Jurkat, Clone E6-1 (cell line): ENCODE measurements at regions not wholly inside any gene's neighbourhood (a gene's known extent, or its start where the extent isn't known, plus 50 kb on each side); places are given as distances from the start of the nearest gene placed in this dataset.

ENCODE experiments used
- DNase-seq: peaks from one replicate; pipeline ENCODE4 v3.0.0-alpha.2; 2011; ENCODE audit warnings: low read depth, low spot score
- H3K4me3 ChIP-seq: 2 replicates; pipeline ENCODE4 v1.5.1; 2011; ENCODE audit warnings: mild to moderate bottlenecking, low read length, control low read depth, moderate library complexity

DNA sequence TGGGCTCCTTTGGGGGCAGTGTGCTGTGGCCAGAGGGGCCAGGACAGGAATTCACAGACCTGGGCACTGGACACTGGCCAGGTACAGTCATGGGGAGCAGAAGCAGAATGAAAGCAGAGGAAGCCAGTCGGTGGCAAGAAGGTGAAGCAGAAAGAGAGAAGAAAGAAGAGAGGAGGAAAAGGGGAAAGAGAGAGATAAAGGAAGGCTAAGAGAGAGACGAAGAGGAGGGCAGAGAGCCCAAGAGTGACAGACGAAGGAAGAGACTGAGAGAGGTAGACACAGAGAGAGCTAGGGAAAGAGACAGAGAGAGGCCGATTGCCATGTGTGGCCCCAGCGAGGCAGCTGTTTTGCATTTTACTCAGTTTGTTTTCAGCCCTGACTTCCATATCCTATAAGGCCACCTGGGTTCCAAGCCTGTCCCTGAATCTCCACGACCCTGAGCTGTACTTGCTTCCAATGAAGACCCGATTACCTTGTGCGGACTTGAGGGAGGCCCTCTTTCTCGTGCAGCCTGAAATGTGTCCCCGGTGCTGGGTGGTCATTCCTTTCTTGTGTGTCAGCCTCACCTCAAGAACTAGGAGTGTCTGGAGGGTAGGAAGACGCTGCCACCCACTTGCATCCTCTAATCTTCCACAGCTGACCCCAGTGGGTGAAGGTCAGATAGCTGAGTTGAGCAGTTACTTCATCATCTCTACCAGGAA, 73.9 kb downstream of the LSM3 start:
- DNase-seq = no peak
- H3K4me3 ChIP-seq = no peak overlapping the region

GRCh38 chr3:14253022-14253706, 74.5 kb downstream of the LSM3 start:
- H3K4me3 ChIP-seq = no peak overlapping the region
- DNase-seq = no peak

DNA sequence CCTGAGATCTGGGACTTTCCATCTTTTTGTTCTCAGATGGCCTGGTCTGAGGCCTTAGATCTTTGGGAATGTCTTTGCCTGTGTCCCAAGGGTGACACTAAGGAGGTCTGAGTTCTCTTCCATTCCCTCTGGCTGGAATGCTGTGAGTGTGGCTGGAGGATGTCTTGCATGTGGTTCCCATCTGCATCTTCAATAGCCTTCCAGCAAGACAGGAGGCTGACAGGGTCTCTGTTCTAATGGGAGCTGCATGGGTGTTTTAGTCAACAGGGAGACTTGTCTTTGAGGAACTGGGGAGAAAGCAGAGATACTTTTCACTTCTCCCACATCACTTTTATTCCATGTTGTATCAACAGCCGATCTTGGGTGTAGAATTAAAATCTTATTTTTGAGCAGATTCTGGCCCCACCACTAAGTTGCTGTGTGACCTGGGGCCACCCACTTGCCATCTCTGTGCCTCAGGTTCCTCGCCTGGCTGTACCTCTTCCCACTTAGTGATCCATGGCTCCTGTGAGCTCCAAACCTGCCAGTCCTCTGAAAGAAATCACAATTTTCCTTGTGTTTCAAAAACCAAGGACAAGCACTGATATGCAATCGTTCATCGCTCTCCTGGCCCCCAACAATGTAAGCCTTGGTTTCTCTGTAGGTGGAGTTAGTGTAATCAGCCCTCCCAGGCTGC, 75.2 kb downstream of the LSM3 start:
- no peak for DNase-seq
- H3K4me3 ChIP-seq = no peak overlapping the region

DNA sequence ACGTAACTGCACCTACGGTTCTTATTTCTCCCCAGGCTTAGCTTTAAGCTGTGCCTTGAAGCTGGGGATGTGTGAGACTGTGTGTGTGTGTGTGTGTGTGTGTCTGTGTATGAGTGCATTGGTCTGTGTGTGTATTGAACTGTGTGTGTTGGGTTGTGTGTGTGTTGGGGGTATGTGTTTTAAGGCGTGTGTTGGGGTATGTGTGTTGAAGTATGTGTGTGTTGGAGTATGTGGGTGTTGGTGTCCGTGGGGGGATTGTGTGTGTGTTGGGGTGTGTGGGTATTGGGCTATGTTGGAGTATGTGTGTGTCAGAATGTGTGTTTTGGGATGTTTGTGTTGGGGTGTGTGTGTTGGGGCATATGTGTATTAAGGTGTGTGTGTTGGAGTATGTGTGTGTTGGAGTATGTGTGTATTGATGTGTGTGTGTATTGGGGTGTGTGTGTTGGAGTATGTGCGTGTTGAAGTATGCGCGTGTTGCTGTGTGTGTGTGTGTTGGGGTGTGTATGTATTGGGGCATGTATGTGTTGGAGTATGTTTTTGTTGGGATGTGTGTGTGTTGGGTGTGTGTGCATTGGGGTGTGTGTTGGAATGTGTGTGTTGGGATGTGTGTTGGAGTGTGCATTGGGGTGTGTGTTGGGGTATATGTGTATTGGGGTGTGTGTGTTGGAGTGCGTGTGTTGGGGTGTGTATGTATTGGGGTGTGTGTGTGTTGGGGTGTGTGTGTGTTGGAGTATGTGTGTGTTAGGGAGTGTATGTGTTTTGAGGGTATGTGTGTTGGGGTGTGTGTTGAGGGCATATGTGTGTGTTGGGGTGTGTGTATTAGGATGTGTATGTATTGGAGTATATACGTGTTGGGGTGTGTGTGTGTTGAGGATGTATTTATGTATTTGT, 76.4 kb downstream of the LSM3 start:
- DNase-seq = no peak
- no peak overlapping the region for H3K4me3 ChIP-seq

- DNase-seq = no peak
- no peak overlapping the region for H3K4me3 ChIP-seq
These were observed 77.4 kb downstream of the LSM3 start for GRCh38 chr3:14256046-14256445.

DNA sequence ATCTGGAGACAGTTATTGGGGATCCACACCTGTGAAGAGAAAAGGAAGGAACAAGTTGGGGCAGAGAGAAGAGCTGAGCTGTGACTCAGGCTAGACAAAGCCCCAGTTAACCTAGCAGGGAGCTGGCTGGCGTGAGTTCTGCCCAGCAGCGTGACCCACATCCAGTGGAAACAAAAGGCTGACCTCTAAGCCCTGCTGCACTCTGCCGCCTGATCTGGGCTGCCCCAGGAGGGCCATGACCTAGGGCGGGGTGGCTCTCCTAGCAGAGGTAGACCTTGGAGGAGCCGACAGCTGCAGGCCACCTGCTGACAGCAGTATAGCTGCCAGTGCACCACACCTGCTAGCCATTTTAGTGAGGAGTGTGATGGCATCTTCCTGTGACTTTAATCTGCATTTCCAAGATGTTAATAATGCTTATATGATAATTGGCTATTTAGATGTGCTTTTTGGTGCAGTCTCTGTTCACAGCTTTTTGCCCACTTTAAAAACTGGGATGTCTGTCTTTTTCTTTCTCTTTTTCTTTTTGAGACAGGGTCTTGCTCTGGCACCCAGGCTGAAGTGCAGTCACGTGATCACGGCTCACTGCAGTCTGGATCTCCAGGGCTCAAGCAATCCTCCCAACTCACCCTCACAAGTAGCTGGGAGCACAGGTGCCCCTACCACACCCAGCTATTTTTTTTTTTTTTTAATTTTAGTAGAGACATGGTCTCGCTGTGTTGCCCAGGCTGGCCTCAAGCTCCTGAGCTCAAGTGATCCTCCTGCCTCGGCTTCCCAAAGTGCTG, 78.1 kb downstream of the LSM3 start:
- no peak for DNase-seq
- no peak overlapping the region for H3K4me3 ChIP-seq

- no peak overlapping the region for H3K4me3 ChIP-seq
- DNase-seq = no peak
These were observed 80.6 kb downstream of the LSM3 start for GRCh38 chr3:14258906-14259904.

DNA sequence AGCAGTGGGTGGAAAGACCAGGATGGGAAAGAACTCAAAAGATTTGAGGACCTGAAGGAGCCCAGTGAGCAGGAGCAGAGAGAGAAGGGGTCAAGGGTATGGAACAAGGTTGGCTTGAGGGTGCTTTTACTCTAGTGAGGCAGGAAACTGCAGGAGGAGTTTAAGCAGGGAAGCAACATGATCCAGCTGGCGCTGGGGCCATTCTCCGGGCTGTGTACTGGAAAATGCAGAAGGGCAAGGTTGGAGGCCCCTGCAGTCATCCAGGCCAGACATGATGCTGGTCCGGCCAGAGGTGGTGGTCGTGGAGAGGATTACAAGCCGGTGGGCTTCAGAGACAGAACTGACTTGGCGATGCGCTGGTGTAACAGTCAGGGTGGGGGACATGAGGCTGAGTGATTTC, 81.8 kb downstream of the LSM3 start:
- no peak for DNase-seq

DNA sequence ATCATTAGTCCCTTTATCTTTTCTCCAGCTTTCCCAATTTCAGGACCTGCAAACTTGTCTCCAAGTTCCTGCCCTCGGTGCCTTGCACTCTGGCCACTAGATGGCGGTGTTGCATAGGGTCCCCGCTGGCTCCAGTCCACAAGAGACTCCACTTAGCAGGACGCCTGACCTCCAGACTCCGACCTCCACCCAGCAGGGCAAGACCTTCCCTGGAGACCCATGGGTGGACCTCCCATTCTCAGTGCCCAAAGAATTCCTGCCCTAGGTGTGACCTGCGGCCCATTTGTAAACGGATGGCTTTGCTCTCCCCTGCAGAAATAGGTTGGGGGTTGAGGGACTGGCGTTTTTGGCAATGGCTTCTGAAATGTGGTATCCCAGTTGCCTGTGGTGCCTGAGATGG, 82.6 kb downstream of the LSM3 start:
- peak; percentile 52 for DNase-seq
- H3K4me3 ChIP-seq = no peak overlapping the region

More for the DNA sequence above, 81.8 kb downstream of the LSM3 start:
- no peak overlapping the region for H3K4me3 ChIP-seq

GRCh38 chr3:14262212-14262611, 83.6 kb downstream of the LSM3 start:
- no peak overlapping the region for H3K4me3 ChIP-seq

DNA sequence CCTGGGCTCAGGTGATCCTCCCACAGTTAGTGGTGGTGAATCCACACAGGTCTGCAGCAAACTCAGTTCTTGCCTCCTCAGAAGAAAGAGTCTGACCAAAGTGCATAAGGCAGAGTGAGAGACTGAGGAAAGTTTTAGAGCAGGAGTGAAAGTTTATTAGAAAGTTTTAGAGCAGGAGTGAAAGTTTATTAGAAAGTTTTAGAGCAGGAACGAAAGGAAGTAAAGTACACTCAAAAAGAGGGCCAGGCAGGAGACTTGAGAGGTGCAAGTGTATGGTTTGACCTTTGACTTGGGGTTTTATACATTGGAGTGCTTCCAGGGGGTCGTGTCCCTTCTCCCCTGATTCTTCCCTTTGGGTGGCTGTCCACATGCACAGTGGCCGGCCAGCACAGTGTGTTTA, 84.2 kb downstream of the LSM3 start:
- no peak for DNase-seq
- no peak overlapping the region for H3K4me3 ChIP-seq

More at GRCh38 chr3:14262212-14262611, 83.6 kb downstream of the LSM3 start:
- DNase-seq = no peak

DNA sequence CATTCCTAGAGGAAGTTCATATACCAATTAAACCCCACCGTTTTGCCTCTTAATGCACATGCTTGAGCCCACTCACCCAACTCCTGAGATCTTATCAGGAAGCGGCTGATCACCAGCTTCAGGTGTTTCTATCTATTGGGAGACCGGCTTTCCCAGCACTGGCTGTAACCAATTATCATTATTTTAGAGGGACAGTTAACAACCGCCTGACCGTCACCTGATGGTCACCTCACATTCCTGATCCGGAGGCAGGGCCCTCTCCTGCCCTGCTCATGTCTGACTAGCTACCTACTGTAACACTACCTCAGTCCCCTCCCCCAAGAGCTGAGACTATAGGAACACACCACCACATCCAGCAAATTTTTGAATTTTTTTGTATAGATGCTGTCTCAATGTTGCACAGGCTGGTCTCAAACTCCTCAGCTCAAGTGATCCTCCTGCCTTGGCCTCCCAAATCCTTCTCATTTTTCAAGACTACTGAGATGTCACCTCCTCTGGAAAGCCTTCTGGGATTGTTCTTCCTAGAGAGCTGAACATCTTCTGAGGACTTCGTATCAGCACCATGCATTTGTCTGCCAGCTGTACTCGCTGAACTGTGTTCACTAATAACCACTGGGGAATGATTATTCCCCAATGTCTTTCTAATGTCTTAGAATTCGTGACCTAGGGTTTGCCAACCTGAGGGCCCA, 84.8 kb downstream of the LSM3 start:
- no peak for DNase-seq
- H3K4me3 ChIP-seq = no peak overlapping the region

- no peak for DNase-seq
These were observed 86.8 kb downstream of the LSM3 start for GRCh38 chr3:14265246-14265962.

GRCh38 chr3:14266361-14266760, 87.7 kb downstream of the LSM3 start:
- no peak overlapping the region for H3K4me3 ChIP-seq
- no peak for DNase-seq

More at GRCh38 chr3:14265246-14265962, 86.8 kb downstream of the LSM3 start:
- H3K4me3 ChIP-seq = no peak overlapping the region

DNA sequence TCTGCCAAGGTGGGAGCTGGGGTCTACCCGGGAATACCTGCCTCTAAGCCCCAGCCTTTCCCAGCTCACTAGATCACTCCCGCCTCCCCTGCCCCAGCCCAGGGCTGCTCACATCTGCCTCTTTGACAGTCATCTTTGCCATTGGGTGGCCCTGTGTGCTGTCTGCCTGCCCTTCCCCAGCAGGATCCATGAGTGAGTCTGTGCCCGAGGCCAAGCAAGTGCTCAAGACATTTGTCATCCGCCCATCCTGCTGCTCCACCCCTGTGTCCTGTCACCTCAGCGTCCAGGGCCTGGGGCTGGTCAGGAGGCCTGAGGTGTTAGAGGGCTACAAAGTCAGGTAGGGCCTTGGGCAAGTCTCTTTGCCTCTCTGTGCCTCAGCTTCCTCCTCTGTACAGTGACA, 89.4 kb downstream of the LSM3 start:
- DNase-seq = no peak
- H3K4me3 ChIP-seq = no peak overlapping the region

- H3K4me3 ChIP-seq = no peak overlapping the region
- no peak for DNase-seq
These were observed 90.3 kb downstream of the LSM3 start for GRCh38 chr3:14268897-14269296.
